ENCODE measurements at regions not wholly inside any gene's neighbourhood (a gene's known extent, or its start where the extent isn't known, plus 50 kb on each side); places are given as distances from the start of the nearest gene placed in this dataset.

DNA sequence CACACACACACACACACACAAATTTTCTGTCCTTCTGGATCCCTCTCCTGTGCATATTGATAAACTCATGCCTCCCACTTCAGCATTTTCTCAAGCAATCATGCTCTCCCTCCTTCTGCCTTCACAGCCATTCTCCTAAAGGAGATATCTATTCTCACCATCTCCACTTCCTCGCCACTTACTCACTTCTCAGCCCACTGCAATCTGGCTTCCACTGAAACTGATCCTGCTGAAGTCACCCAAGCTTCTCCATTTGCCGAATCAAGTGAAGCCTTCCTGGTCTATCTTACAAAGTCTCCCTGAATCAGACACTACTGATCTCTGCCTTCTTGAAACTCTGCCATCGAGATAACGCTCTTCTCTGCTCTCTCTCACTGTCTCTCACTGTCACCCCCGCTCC, 54.0 kb upstream of the GNAO1 start:
- DNase-seq (ENCODE audit: low spot score): no peak
- Mint-ChIP-seq H3K4me3 (no peak overlapping the region), H3K4me1 (no peaks in the 10 kb centered on the region), H3K9me3 (peaks cover 4% of the 10 kb centered on the region; the same call in 1 of the 2 replicates), H3K36me3 (no peaks in the 10 kb centered on the region), H3K27ac (no peak overlapping the region), H3K27me3 (ENCODE audit: low read depth) (peaks cover 6% of the 10 kb centered on the region; the same call in 1 of the 2 replicates)
- ChIA-PET POLR2A (no interaction called here), CTCF (interaction anchor here (0.6 kb wide), 1 partner anchor 40 kb away, joined by 3 read pairs; no protein-coding TSS in a partner anchor)
- no peak for ATAC-seq
- TF ChIP-seq, protein P1, sequence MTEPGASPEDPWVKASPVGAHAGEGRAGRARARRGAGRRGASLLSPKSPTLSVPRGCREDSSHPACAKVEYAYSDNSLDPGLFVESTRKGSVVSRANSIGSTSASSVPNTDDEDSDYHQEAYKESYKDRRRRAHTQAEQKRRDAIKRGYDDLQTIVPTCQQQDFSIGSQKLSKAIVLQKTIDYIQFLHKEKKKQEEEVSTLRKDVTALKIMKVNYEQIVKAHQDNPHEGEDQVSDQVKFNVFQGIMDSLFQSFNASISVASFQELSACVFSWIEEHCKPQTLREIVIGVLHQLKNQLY (CRISPR knock-in tag; IDR thresholded peaks at IDR 0.05): no peak
- no peak for TF ChIP-seq KAT7 (CRISPR knock-in tag; IDR thresholded peaks at IDR 0.05; ENCODE audit: borderline replicate concordance)
- TF ChIP-seq, protein P2, sequence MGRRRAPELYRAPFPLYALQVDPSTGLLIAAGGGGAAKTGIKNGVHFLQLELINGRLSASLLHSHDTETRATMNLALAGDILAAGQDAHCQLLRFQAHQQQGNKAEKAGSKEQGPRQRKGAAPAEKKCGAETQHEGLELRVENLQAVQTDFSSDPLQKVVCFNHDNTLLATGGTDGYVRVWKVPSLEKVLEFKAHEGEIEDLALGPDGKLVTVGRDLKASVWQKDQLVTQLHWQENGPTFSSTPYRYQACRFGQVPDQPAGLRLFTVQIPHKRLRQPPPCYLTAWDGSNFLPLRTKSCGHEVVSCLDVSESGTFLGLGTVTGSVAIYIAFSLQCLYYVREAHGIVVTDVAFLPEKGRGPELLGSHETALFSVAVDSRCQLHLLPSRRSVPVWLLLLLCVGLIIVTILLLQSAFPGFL (CRISPR knock-in tag; IDR thresholded peaks at IDR 0.05; ENCODE audit: borderline replicate concordance): no peak
- no peak for TF ChIP-seq RORB (CRISPR knock-in tag; IDR thresholded peaks at IDR 0.05)
- TF ChIP-seq ETV6 (CRISPR knock-in tag; IDR thresholded peaks at IDR 0.05): no peak
- TF ChIP-seq, protein P3, sequence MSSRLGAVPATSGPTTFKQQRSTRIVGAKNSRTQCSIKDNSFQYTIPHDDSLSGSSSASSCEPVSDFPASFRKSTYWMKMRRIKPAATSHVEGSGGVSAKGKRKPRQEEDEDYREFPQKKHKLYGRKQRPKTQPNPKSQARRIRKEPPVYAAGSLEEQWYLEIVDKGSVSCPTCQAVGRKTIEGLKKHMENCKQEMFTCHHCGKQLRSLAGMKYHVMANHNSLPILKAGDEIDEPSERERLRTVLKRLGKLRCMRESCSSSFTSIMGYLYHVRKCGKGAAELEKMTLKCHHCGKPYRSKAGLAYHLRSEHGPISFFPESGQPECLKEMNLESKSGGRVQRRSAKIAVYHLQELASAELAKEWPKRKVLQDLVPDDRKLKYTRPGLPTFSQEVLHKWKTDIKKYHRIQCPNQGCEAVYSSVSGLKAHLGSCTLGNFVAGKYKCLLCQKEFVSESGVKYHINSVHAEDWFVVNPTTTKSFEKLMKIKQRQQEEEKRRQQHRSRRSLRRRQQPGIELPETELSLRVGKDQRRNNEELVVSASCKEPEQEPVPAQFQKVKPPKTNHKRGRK (CRISPR knock-in tag; IDR thresholded peaks at IDR 0.05; ENCODE audit: borderline replicate concordance): no peak
- TF ChIP-seq, protein P4, sequence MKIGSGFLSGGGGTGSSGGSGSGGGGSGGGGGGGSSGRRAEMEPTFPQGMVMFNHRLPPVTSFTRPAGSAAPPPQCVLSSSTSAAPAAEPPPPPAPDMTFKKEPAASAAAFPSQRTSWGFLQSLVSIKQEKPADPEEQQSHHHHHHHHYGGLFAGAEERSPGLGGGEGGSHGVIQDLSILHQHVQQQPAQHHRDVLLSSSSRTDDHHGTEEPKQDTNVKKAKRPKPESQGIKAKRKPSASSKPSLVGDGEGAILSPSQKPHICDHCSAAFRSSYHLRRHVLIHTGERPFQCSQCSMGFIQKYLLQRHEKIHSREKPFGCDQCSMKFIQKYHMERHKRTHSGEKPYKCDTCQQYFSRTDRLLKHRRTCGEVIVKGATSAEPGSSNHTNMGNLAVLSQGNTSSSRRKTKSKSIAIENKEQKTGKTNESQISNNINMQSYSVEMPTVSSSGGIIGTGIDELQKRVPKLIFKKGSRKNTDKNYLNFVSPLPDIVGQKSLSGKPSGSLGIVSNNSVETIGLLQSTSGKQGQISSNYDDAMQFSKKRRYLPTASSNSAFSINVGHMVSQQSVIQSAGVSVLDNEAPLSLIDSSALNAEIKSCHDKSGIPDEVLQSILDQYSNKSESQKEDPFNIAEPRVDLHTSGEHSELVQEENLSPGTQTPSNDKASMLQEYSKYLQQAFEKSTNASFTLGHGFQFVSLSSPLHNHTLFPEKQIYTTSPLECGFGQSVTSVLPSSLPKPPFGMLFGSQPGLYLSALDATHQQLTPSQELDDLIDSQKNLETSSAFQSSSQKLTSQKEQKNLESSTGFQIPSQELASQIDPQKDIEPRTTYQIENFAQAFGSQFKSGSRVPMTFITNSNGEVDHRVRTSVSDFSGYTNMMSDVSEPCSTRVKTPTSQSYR (CRISPR knock-in tag; IDR thresholded peaks at IDR 0.05): no peak
- no peak for TF ChIP-seq FOXJ3 (CRISPR knock-in tag; IDR thresholded peaks at IDR 0.05; ENCODE audit: borderline replicate concordance)
- no peak for TF ChIP-seq RELA (CRISPR knock-in tag; IDR thresholded peaks at IDR 0.05; ENCODE audit: borderline replicate concordance)
- TF ChIP-seq SOX15 (CRISPR knock-in tag; IDR thresholded peaks at IDR 0.05): no peak
- no peak for TF ChIP-seq ZNF121 (CRISPR knock-in tag; IDR thresholded peaks at IDR 0.05)
- TF ChIP-seq, protein P5, sequence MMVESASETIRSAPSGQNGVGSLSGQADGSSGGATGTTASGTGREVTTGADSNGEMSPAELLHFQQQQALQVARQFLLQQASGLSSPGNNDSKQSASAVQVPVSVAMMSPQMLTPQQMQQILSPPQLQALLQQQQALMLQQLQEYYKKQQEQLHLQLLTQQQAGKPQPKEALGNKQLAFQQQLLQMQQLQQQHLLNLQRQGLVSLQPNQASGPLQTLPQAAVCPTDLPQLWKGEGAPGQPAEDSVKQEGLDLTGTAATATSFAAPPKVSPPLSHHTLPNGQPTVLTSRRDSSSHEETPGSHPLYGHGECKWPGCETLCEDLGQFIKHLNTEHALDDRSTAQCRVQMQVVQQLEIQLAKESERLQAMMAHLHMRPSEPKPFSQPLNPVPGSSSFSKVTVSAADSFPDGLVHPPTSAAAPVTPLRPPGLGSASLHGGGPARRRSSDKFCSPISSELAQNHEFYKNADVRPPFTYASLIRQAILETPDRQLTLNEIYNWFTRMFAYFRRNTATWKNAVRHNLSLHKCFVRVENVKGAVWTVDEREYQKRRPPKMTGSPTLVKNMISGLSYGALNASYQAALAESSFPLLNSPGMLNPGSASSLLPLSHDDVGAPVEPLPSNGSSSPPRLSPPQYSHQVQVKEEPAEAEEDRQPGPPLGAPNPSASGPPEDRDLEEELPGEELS (CRISPR knock-in tag; IDR thresholded peaks at IDR 0.05): no peak
- TF ChIP-seq ZNF396 (CRISPR knock-in tag; IDR thresholded peaks at IDR 0.05; ENCODE audit: borderline replicate concordance): no peak
- TF ChIP-seq OVOL2 (CRISPR knock-in tag; IDR thresholded peaks at IDR 0.05; ENCODE audit: borderline replicate concordance): no peak
- TF ChIP-seq, protein P6, sequence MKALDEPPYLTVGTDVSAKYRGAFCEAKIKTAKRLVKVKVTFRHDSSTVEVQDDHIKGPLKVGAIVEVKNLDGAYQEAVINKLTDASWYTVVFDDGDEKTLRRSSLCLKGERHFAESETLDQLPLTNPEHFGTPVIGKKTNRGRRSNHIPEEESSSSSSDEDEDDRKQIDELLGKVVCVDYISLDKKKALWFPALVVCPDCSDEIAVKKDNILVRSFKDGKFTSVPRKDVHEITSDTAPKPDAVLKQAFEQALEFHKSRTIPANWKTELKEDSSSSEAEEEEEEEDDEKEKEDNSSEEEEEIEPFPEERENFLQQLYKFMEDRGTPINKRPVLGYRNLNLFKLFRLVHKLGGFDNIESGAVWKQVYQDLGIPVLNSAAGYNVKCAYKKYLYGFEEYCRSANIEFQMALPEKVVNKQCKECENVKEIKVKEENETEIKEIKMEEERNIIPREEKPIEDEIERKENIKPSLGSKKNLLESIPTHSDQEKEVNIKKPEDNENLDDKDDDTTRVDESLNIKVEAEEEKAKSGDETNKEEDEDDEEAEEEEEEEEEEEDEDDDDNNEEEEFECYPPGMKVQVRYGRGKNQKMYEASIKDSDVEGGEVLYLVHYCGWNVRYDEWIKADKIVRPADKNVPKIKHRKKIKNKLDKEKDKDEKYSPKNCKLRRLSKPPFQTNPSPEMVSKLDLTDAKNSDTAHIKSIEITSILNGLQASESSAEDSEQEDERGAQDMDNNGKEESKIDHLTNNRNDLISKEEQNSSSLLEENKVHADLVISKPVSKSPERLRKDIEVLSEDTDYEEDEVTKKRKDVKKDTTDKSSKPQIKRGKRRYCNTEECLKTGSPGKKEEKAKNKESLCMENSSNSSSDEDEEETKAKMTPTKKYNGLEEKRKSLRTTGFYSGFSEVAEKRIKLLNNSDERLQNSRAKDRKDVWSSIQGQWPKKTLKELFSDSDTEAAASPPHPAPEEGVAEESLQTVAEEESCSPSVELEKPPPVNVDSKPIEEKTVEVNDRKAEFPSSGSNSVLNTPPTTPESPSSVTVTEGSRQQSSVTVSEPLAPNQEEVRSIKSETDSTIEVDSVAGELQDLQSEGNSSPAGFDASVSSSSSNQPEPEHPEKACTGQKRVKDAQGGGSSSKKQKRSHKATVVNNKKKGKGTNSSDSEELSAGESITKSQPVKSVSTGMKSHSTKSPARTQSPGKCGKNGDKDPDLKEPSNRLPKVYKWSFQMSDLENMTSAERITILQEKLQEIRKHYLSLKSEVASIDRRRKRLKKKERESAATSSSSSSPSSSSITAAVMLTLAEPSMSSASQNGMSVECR (CRISPR knock-in tag; IDR thresholded peaks at IDR 0.05; ENCODE audit: borderline replicate concordance): no peak
- no peak for TF ChIP-seq ZNF671 (CRISPR knock-in tag; IDR thresholded peaks at IDR 0.05)
